ENCODE measurements at regions not wholly inside any gene's neighbourhood (a gene's known extent, or its start where the extent isn't known, plus 50 kb on each side); places are given as distances from the start of the nearest gene placed in this dataset.

DNA sequence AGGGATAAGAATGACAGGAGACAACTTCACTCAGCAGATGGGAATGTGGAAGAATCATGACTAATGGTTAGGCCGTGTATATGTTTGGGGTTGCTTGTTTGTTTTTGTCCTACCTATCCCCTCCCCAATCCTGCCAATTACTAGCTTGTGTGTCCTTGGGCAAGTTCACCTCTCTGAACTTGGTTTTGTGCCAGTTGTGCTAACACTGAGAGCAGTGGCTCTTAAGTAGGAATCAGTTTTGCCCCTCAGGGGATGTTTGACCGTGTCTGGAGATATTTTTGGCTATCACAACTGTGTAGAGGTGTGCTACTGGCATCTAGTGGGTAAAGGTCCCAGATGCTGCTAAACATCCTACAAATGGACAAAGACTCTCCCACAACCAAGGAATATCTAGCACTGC lies 287.0 kb downstream of the DMRT2 start:
- DNase-seq, result no peak

DNA sequence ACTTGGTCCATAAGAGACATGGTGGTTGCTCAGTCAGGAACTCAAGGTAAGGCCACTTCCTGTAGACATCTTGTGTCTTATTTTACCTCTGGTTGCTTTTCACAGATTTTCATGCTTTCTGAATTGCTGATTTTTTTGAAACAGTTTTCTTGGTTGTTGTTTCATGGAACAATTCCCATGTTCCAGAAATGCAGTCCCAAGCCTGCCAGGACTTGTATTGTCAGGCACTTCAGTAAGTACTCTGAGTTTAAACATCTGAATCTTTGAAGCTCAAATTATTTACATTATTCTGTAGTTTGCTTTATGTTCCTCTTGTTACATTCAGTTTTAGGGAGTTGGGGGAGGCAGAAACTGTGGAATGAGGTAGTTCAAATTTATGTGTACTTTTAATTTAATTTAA lies 290.2 kb downstream of the DMRT2 start:
- DNase-seq, result no peak

DNA sequence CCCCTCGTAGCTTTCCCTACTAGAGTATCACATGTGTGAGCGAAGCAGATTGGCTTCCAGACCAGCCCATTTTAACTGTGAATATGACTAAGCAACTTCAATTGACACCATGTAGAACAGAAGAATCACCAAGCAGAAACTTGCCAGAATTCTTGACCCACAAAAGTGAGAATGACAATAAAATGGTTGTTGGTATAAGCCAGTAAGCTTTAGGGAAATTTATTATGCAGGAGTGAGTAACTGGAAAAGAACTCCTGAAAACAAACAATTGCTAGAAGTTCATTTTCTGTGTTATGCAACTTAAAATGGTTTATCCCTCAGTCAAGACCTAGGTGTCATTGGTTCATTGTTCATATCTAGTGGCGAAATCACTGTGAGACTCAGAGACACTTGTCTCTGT lies 303.1 kb downstream of the DMRT2 start:
- no peak for DNase-seq

DNA sequence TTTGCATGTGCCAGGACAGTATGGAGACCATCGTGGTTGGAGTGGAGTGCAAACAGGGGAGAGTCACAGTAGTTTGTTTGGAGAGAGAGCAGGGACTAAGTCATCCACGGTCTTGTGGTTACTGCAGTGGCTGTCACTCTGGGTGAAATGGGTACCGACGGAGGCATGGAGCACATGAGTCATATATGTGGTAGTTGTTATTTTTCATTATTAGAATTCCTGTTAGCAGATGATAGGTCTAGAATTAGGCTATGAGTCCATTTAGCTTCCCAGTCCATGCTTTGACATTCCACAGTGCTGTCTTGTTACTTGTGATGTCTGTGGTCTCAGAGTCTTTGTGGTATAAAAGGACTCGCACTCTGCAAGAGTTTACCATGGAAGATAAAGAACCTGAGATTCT lies 303.9 kb downstream of the DMRT2 start:
- no peak for DNase-seq

DNA sequence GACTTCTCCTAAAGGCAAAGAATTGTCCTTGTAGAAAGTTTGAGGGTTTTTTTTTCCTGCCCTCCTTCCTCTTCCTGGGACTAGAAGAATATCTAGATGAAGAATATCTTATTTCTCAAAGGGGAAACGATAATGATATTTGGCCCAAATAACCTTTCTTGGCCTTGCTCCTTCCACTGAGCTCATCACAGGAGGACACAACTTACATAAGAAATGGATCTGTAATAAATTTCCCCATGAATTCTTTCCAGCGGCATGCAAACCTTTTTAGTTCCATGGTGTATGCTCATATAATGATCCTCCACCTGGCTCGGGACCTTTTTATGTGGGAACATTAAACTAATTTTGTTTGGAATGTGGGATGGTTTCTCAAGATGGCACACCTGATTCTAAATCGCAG lies 304.4 kb downstream of the DMRT2 start:
- DNase-seq, result no peak

DNA sequence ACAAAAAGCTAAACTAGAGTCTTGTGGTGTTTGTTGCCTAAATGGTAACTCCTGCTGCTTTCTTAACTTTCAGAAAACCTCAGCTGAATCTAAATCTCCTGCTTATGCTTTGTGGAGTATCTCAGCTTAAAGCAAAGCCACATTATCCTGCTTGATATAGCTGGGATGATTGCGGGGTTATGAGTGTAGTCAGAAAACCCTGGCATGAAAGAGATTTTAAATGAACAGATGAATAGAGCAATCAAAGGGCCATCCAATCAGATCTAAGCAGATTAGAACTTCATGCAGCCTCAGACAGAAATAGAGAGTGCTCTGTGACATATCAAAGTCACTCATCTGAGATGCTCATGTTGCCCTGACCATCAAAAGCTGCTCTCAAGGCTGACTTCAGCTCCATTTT lies 305.5 kb downstream of the DMRT2 start:
- no peak for DNase-seq

DNA sequence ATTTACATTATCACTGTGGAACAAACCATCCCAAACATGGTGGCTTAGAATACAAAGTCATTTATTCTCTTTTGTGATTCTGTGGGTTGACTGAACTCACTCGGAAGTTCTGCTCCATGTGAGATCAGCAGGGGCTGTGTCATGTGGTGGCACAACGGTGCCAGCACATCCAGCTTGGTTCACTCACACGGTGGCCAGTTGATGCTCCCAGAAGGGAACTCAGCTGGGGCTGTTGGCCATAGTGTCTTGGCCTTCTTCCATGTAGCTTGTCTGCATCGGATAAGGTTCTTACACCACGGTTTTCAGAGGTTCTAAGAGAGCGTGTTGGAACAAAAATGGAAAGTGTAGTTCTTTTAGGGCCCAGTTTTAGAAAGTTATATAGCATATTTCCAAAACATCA lies 312.7 kb downstream of the DMRT2 start:
- DNase-seq, result no peak

DNA sequence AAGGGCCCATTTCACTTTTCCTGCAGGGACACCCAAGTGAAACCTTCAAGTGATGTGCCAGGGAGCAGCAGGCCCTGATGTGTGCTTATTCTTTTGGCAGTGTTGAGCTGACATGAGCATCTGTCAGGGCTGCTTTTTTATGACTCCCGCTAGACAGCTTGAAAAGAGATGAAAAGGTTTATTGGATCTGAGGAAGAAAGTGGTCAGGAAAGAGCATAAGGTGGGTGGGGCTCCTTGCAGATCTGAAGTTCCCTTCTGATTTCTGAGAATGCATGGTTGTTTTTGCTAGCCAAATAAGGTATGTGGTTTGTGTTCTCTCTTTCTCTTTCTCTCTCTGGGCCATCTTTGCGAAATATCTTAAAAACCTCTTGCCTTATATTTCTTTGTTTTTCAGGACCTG lies 316.1 kb downstream of the DMRT2 start:
- no peak for DNase-seq

DNA sequence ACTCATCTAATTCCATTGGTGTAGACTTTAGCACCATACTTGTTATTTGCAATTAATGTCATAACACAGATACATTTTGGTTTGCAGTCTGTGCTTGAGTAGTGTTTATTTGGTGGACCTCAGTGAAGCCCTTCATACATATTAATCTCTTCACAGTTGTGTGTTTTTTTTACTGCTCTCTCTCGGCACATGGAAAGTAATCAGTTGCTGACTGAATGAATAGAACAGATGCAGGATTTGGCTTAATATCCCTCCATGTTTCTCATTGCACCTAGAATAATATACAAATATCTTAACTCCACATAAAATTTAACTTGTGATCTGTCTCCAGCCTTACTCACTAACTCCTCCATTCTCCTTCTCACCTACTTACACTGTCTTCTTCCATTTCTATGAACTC lies 319.1 kb downstream of the DMRT2 start:
- no peak for DNase-seq

DNA sequence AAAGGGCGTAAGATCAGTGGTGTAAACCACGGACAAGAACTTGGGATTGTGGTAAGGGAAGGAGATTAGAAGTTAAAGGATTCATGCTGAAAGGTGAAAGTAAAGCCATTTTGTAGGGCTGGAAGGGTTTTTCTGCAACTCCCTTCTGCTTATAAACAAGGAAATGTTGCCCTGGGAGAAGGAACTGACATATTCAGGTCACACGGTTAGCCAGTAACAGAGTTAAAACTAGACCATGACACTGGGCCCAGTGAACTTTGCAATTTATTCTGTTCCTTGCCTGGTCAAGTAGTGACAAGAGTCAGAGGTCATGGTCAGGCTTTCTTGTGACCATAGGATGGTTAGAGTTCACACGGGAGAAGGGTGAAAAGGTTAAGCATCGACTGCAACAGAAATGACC lies 323.3 kb downstream of the DMRT2 start:
- DNase-seq, result no peak

DNA sequence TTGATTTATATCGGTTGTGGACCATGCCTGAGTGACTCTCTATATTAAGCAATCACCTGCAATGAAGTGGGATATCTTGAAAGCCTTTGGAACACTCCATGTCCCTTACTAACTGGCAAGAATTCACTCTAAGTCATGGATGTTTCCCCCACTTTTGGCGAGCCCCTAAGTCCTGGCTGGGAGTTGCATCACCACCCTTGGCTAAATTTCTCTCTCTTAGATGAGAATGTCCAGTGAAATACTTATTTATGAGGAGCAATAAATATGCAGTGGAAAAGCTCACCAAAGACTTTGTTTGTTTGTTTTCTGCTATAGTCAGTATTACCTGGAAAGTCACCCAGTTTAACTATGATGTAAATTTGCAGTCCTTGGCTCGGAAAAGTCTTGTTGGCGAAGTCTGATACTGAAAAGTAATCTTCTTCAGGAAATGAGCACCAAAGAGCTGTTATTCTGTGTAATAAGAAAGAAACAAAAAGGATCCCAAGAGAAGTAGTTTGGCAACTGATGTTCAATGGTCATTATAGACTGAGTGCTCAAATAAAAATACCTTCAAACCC lies 333.8 kb downstream of the DMRT2 start:
- no peak for DNase-seq

DNA sequence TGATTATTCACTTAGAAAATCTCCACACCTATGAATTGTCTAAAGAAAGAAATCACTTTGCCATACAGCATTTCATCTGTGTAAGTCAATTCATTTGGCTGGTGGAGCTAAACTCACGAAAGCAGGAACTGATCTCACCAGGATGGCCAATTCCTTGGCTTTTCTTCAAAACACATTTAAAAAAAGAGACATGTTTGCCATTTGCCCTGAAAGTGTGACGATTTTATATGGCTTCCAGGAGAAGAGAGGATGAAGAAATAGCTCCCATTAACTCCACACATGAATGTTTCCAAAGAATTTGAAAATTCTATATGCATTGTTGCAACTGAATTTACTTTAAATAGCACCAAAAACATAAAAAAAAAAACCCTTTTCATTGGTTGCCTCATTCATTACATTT lies 334.7 kb downstream of the DMRT2 start:
- DNase-seq, result no peak

DNA sequence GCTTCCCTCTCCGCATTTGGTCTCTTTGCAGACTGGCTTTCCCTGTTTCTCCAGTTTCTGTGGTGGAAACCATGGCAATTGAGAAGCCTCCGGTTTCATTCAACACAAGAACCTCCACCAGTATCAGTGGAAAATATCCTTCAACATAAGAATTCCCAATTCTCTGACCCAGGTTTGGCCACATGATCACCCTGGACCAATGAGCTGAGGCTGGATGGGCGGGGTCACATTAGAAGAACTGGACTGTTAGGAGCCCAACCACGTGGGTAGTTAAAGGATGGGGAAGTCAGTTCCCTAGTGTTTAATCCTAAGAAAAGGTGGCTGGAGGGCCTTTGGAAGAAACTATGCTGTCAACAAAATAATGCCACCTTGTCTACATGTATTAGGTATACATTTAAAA lies 336.3 kb downstream of the DMRT2 start:
- no peak for DNase-seq

DNA sequence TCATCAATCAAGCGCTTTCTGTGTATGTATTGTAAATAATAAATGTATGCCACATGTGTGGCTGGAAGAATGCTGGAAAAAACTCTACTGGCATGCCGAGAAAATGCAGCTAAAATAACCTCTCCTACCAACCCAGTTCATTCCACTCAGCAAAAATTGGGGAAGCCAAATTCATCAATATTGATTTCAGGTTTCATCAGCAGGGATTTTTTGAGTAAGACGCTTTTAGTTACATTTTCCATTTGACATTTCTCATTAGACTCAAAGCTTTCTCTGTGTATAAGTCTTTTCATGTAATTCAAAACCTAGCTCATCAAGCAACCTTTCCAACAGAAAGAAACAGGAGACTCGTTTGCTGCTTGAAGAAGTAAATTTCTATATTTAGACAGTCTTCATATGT lies 338.1 kb downstream of the DMRT2 start:
- DNase-seq, result no peak

DNA sequence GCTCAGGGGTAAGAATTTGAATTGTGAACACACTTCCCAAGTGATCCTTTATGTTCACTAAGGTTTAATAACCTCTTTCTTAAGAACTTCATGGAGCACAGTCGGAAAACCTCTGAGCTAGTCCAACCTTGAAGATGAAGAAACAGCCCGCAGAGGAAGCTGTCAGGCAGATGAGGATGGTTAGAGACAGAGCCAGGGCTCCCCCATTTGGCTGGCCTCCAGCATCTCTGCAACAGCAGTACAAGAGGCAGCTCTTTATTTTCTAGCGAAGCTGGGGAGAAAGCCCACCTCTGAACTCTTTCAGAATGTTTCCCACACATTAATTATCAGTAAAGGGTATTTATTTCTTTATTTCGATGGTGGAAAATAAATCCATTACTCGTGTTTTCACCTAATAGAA lies 350.8 kb downstream of the DMRT2 start:
- DNase-seq, result no peak

DNA sequence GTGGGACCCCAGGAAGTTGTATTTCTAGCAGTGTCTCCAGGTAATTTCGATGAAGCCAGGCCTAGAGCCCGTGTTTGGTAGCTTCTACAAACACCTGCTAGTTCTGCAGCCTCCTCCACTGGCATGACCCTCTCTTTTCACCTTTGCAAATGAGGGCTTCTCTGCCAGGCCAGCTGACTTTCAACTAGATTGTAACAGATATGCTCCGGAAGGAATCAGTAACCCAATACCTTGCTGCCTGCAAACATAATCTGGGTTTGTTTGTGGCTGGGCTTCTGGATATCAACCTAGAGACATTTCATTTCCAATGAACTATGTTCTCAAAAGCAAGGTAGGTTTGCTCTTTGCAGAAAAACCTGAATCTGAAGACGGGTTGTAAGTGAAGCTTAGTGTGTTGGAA lies 354.8 kb downstream of the DMRT2 start:
- DNase-seq, result no peak

DNA sequence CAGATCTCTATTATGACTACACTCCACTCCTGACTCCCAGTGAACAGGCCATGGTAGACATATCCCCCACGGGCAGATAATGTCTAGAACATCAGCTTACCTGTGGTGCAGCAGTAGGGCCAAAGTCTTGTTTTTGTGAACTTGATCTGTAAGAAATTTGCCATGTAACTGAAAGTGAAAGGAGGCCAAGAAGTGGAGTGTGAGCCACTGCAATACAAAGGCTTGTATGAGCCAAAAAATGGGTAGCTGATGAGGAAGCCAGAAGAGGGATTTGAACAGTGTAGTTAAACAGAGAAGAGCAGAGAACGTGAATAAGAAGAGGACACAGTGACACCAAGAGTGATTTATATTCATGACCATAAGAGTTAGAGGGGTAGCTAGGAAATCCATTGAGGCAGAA lies 361.7 kb downstream of the DMRT2 start:
- DNase-seq, result no peak

DNA sequence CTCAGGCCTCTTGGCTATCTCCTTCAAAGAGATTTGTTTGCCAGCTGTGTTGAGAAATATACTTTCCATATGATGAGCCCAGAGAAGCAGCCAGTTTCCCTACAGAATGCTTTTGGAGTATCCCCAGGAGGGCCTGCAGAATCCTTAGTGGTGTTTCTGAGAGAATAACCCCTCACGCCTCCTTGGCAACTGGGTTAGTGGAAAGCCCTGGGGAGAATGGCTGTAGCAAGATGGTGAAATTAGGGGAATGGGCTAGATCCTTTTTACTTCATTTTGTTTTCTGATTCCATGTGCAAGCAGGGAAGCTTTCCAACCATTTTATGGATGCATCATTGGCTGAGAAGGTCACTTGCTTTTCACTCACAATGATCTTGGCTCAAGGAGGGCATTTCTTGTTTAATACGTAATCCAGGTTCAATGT lies 364.6 kb downstream of the DMRT2 start:
- DNase-seq, result no peak

DNA sequence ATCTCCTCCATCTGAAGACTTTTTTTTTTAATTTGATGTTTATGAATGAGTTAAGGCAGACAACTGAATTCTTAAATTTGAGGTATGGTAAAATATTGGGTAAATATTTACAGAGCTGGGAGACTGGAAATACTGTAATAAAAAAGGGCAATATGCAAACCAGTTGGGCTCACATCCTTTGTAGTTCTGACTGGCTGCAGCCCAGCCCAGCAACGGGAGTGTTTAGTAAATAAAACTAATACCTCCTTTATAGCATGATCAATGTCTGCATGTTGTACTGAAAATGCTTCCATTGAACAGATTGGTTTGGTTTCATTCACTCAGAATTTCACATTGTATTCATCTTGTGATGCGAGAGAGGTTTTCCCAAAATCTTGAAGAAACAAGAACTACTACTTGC lies 365.0 kb downstream of the DMRT2 start:
- no peak for DNase-seq

DNA sequence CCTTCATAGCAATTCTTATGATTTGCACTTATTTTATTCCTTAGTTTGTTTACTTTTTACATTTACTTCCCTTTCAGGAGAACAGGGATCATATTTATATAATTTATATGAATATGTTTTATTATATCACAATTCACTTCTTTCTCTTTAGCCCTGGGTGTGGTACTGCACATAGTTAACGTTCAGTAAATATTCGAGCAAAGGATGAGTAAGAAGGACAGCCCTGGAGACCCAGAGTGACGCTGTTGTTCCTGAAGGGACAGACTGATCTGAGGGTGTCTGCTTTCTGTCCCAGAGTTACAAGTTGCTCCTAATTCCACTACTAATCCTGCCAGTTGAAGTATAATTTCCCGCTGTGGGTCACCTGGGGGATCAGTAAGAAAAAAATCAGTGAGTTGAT lies 366.1 kb downstream of the DMRT2 start:
- DNase-seq, result no peak

DNA sequence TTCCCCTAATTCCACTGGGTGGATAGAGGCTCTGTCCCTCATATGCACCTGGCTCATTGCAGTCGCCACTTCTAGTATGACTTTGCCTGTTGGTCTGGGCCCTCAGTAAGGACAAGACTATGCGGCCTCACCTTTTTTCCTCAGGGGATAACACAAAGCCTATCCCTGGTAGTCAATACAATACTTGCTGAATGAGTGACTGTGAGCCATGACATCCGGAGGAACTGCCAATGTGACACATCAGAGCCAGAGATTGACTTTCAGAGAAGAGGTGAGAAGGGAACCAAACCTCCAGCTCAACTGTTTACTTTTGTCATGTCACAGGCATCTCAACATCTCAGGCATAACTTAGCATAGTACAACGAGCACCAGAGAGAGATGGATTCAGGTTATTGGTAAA lies 371.3 kb downstream of the DMRT2 start:
- DNase-seq, result no peak

DNA sequence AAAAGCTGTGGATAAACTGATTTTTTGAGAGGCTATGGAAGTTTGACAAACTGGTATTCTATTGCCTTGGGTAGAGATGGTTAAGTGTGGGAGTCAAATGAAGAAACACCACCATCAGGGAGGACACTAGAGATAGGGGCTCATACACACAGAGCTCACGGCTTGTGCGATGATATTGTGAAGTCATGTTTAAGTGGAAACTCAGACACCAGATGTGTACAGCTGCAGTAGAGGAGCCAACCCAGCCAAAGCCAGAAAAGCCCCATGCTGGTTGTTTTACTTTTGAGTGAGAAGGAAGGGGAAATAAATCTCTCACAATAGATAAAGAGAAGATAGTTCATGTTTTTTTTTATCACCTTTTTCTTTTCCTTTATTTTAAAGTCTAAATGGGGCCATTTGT lies 377.7 kb downstream of the DMRT2 start:
- DNase-seq, result no peak

DNA sequence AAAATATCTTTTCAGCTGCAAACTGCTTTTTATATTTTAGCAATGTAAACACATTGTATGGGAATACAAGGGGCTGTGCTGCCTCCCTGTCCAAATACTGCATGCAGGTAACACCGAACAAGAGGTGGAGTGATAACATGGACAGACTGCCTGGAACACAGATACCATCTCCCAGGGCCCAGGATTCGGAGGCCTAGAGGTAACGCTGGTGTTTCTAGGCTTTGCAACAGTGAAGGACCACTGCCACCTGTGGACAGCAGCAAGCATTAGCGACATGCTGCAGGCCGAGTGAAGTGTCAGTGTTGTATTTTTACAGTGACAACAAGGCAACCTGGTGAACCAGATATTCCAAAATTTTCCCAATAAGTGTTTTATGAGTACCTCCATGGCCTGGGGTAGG lies 379.1 kb downstream of the DMRT2 start:
- peak; percentile 20 for DNase-seq

DNA sequence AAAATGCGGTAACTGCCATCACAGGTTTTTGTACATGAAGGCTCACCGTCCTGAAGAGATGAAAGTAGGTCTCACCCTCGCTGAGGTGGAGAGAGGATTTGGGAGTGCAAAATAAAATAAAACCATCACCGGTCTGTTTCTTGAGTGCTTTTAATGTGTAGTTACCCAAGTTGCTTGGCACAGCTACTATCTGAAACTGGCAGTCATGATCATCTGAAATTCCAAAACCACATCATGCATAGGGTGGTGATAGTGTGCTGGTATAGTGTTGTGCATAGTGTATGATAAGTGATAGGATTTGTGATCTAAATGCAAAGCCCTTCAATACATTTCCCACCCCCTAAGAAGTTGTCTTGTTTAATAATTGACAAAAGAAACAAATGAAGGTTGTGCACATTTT lies 381.3 kb downstream of the DMRT2 start:
- no peak for DNase-seq

DNA sequence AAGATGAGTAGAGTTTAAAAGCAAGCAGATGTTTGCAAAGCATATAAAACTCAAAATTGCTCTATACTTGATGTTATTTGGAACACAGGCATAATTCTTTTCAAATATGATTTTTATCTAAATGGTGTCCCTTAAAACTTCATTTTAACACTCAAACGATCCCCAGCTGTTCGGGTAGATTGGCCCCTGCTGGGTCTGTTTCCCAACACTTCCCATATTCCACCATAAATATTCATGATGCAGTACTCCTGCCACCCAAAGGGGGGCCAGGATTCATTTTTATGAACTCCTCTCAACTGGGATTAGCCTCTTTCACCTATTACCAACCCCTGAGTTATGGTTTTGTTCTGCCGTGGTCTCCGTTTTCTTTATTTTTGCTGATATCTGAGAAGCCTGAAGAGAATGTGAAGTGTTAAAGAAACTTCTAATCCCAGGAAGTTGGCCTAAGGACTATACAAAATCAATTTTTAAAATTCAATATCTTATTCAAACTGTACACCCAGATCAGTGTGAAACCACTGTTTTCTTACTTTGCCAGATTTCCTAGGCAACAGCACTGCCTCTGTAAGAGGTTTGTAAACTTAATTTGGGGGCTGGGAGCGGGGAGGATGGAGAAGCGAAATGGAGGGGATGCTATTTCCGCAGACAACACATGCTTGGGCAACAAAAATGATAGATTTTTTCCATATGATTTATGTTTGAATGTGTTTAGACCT lies 384.1 kb downstream of the DMRT2 start:
- DNase-seq, result no peak

All from DMS153 (cell line).